HG03469 (cell line): ENCODE measurements at regions not wholly inside any gene's neighbourhood (a gene's known extent, or its start where the extent isn't known, plus 50 kb on each side); places are given as distances from the start of the nearest gene placed in this dataset.

Experiments
- ATAC-seq: cut with Tn5 transposase; IDR thresholded peaks from one replicate; pipeline ENCODE4 v1.9.1; 2021; ENCODE audit warnings: mild to moderate bottlenecking, moderate library complexity, moderate number of reproducible peaks; ENCODE audit not compliant: unreplicated experiment

DNA sequence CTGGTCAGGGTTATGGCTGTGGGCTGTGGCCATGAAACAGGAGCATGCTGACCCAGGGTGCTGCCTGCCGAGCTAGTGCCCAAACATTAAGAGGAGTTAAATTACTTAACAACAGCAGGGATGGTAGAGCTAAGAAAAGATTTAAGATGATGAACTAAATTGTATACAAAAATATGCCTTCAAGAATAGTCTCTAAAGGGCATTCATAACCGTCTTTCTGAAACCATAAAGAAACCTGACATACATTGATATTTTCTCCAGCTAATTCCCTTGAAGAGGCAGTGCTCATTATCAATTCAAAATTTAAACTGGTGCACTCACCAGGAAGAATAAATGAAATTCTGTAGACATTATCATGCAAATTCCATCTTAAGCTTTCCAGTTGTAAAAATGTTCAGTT, 265.8 kb upstream of the TAC1 start:
- ATAC-seq, result no peak

DNA sequence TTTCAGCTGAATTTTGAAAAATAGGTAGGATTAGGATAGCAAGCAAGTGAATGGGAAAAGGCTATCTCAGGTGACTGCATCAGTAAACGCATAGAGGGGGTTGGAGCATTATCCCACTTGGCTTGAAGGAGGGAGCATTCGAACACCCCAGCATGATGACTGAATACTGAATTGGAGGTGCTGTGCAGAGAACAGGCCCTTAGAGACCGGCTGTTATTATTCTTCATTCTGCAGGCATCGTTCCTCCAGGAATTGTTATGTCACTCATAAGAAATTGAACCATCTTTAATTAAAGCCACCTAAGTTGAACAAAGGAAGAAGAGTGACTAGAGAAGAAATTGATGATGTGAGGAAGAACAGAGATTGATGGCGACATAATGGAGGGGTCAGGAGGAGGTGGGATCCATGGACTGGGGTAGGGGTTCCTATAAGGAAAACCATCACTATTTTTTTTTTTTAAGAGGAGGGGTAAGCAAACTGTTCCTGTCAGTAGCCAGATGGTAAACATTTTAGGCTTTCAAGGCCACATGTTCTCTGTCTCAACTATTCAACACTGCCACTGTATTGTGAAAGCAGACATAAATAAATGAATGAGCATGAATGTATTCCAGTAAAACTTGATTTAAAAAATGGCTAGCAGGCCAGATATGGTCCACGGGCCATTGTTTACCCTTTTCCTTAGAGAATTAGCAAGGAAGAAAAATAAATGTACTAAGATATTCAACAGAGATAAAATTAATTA, 264.7 kb upstream of the TAC1 start:
- no peak for ATAC-seq

DNA sequence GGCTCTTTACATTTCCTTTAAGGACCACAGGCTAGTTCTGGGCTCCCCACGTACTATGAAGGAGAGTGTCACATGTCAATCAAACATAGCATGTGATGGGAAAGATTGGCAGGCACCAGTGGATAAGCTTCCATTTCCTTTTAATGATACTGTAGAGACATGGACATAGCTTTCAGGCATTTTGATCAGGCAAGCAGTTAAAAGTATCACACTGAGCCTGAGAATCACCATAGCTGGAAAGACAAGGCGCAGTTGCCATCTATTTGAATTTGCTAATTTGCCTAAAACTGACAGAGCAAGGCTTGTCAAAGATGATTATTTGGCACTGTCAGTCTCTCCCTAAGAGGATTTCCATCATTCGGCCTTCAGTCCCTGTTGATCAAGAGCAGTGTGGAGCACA, 263.4 kb upstream of the TAC1 start:
- no peak for ATAC-seq

DNA sequence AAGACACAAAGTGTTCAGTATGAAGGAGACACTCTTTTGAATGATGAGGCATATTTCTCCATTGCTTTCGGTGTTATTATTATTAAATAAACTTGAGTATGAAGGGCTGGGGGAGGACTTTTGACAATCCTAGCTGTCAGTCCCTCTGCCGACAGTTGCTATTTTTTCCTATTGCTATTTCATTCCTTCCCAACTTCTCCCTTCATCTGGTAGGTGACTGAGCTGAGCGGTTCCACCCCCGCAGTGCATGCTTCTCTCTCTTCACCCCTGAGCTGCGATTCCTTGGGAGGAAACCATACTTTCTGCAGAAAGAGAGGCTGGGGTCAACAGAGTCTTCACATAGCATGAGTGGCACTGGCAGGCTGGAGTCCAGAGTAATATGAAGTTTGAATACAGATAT, 261.2 kb upstream of the TAC1 start:
- no peak for ATAC-seq

DNA sequence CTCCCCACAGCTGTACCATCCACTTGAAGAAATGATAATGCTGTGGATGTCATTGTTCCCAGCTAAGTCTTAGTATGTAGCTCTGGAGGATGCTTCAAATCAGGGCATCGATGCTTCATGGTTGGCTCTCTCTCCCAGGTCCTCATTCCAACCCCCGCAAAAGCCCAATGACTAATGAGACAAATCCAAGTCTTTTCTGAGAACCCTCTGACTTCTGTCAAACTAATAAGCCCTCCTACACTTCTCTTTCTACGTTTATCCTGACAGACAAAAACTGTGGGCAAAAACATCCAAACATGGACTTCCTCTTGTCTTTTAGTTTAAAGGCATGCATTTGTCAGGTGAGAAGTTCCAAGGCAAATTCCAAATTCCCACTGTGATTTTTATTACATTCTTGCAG, 260.4 kb upstream of the TAC1 start:
- ATAC-seq, result no peak

DNA sequence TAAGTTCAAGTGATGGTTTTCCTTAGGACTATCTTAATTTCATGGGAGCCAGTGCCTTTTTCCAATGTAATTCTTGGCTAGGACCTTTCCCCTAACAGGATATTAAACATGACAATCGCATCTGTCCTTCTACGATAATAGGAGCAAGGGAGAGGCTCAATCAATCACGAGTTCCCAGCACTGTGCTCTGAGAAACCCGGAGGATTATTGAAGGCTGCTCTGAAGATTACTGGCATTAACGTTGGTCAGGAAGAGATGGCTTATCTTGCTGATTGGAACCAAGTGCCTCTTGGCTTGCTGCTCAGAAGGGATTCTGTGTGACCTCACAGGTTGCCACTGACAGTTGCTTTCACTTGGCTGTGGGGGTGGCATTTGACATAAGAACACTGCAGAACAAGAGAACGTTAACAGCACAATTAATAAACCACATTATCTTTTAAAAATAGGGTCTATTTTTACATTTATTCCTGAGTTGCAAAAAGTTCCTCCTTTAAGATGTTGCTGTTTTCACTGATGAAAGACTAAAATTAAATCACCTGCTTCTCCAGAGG, 252.1 kb upstream of the TAC1 start:
- ATAC-seq, result no peak

DNA sequence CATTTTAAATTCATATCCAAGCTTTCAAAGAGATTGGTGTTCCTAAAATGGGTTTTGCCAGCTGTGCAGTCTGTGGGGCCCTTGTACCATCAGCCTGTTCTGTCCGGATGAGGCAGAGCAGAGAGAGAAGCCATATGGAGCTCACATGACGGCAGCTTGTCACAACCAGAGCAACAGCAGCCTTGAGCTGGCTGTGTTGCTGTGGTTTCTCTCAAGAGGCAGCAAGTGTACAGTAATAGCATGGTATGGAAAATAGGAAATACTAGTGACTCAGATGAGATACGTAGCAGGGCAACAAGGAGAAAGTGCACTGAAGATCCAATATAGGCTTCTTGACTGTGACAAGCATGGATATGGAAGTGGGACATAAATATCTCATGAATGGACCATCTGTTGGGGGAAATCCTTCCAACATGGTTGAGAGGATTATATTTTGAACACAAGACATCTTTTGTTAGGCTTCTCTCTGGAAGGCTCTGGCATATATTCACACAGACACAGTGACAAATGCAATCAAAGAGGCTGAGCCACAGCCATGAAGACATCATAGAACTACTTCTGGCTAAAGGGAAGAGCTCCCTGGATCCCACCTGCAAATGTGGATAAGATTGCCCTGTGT, 251.0 kb upstream of the TAC1 start:
- no peak for ATAC-seq

DNA sequence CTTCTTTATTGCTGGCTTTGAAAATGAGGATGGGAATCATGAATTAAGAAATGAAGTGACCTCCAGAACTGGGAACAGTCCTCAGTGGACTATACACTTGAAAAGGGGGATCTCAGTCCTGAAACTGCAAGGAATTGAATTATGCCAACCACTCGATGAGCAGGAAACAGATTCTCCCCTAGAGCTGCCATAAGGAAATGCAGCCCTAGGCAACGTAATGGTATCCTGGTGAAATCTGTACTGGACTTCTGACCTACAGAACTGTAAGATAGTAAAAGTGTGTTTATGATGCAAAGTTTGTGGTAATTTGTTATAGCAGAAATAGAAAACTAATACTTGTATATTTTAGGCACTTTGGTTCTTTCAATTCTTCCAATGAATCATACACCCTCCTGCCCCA, 236.4 kb upstream of the TAC1 start:
- no peak for ATAC-seq

DNA sequence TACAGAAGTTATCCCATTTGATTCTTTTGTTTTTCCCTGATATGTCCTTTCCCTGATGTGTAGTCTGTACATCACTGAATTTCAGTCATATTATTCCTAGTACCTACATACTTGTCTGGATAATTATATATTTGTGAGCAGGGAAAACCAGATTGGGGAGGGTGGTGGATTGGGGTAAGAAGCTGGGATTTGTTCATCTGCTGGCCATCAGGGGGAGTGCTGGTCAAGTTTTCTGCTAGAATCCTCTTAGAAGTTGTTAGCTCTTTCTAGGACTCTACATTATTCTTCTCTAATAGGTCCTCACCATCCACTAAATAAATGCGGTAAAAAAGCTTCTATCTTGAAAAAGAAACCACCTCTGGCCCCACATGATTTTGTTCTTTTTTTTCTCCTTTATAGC, 232.7 kb upstream of the TAC1 start:
- ATAC-seq, result no peak

DNA sequence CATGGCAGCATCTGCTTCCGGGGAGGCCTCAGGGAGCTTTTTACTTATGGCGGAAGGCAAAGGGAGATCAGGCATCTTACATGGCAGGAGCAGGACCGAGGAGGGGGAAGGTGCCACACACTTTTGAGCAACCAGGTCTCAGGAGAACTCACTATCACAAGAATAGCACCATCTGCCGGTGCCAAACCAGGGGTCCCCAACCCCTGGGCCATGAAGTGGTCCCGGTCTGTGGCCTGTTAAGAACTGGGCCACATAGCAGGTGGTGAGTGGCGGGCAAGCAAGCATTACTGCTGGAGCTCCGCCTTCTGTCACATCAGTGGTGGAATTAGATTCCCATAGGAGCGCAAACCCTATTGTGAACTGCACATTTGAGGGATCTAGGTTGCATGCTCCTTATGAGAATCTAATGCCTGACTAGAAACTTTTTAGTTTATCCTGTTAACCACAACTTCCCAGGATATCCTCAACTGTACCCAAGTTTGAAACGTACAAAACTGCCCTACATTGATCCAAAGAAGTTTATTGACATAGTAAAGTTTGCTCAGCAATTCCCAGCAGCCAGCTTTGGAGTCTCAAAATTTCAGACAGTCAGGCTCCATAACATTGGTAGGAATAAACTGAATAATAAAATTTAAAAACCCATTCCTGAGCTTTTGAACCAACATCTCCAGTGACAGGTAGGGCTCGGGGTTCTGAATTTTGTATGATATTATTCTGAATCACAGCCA, 228.4 kb upstream of the TAC1 start:
- no peak for ATAC-seq

DNA sequence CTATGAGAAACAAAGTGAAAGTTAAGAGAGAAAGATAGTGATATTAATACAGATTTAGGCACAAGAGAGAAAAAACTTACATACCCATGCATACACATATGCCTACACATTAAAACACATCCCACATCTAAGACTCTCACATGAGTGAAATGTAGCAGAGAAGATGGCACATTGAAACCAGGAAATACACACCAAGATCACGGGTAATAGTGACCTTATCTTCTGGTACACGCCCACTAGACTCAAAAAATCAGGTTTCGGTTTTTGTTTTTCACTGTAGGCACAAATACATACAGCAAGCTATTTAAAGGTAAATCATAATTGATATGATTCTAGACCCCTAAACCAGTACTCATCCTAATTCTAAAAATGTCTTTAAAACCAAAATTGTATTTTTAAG, 225.2 kb upstream of the TAC1 start:
- ATAC-seq, result no peak

DNA sequence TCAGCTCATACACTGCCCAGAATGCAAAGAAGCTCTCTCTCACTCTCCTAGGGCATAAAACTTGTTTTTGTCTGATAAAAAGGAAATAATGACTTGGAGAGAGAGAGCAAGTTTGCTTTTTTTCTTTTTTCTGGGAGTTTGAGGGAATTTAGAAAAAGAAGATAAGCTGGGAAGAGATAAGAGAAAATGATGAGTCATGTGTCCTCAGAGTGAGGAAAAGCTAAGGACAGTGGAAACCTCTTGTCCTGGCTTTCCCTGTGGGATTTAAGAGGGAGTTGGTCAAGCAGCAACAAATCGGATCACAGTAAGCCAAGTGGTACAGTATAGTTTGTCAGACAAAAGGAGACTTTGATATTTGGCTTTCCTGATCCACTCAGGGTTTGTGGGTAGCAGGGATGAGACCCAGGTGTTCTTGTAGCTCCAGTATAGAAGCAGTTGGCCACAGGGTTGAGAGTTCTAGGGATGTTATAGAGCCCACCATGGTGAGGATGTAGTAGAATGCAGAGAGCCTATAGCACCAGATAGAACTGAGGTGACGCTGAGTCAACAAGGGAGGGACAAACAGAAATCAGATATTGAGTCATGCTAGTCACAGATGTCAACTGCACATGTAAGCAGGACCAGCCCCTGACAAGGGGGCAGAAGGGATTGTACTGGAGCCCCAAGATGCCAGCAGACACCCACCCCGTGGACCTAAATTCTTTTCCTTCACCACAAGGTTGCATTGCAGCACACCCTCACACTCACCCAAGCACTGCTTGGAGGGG, 219.3 kb upstream of the TAC1 start:
- ATAC-seq, result no peak

DNA sequence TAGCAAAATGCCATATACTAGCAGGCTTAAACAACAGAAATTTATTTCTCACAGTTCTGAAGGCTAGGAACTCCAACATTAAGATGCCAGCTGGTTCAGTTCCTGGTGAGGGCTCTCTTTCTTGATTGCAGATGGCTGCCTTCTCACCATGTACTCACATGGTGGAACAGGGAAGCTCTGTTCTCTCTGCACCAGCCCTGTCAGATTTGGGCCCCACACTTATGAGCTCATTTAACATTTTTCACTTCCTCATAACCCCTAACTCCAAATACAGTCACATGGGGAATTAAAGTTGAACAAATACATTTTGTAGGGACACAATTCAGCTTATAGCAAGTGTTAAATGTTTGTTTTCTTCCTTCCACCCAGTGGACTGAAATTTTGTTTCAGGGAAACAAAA, 218.6 kb upstream of the TAC1 start:
- peak; percentile 70 for ATAC-seq

DNA sequence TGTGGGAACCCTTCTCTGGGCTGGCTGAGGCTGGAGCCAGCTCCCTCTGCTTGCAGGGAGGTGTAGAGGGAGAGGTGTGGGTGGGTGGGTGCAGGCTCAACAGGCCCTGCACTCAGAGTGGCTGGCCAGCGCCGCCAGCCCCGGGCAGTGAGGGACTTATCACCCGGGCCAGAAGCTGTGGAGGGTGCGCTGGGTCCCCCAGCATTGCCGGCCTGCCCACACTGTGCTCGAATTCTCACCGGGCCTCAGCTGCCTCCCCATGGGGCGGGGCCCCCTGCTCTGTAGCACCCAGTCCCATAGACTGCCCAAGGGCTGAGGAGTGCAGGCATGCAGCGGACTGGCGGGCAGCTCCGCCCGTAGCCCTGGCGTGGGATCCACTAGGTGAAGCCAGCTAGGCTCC, 190.7 kb upstream of the TAC1 start:
- no peak for ATAC-seq

DNA sequence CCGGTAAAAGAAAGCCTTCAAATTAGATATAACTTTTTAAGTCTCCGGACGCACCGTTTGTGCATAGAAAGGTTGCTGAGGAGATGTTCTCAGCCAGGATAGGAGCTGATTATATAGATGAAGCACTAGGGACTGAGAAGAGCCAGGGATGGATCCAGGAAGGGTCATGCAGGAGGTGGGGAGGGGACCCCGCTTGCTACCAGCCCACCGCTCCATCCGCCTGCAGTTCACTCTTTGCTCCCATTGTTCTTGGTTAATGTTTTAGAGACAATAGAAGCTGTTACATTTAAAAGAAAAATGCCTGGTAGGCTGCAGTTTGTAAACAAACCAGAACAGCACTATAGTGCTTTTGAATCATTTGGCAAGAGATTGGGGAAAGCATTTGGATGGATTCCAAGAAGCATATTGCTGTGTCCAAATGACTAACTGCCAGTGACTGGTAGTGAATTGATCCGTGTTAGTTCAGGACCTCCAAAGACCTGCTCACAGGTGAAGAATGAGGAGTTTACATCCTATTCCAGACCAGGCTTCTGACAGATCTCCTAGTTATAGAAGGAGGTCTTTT, 175.9 kb upstream of the TAC1 start:
- ATAC-seq, result no peak

DNA sequence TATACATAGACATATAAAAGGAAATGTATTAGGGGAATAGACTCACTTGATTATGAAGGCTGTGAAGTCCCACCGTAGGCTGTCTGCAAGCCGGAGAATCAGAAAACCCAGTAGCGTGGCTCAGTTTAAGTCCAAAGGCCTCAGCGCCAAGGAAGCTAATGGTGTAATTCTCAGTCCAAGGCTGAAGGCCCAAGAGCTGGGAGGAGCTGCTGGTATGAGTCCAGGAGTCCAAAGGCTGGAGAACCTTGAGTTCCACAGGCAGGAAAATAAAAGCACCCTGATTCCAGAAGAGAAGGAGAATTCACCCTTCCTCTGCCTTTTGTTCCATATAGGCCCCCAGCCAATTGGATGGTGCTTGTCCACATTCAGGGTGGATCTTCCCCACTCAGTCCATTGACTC, 166.2 kb upstream of the TAC1 start:
- ATAC-seq, result no peak

DNA sequence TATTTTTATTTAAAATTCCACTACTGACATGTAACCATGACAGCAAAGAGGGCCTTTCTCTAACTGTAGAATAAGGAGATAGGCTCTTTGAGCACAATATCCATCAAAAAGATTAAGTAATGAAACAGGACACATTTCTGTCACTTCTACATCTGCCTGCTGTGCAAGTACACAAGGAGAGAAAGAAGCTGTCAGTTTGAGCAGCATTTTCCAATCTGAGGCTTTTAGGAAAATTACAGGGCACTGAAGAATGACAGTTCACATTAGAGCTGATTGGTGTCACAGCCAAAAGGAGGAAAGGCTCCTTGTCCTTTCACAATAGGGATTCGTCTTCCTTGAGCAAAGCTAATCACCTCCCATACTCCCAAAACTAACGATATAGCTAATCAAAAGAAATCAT, 158.8 kb upstream of the TAC1 start:
- no peak for ATAC-seq

DNA sequence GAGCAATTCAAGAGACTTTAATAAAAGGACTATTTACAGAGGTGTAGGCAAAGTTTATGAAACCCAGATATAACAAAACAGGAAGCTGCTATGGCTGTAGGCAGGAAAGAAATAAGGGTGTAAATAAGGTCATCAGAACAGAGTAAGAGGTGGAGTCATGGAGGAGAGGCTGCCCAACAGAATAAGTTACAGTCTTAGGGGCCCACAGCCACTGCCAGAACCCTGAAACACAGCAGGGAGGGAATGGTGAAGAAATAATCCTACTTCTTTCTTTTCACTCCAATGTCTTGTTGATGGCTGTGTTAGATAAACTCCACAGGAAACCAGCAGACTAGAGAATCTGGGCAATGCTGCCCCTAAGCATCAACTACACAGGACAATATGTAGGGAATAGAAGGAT, 155.8 kb upstream of the TAC1 start:
- ATAC-seq, result no peak

DNA sequence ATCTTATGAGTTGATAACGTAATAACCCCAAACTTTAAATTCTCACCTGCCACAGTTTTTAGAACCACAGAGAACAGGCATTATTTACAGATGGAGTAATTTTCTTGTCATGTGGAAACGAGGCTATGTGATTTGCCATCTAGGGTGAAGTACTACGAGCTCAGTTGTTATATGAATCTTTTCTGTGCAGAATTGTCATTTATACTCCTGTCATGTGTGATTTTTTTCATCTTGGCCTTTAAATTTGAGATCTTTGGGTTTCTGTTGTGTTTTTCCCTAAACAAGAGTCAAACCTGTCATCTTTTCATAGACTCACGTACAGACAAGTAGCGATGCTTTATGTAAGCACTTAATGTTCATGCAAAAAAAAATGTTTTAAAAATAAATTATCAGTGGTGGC, 153.7 kb upstream of the TAC1 start:
- ATAC-seq, result no peak

DNA sequence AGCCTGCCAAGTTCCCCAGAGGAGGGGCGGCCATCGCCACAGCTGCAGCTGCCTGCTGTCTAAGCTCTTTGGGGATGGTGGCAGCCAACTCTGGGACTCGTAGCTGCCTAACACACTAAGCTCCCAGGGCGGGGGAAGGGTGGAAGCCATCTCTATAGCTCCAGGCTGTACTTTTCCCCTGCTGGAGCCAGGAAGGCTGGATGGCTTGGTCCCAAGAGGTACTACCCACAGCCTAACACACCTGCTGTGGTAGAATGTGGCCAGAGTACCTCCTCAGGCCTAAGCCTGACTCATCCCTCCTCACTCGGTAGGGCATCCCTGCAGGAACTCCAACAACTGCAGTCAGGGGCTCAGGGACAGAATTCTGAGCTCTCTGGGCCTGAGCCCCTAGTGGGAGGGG, 151.7 kb upstream of the TAC1 start:
- ATAC-seq, result no peak

DNA sequence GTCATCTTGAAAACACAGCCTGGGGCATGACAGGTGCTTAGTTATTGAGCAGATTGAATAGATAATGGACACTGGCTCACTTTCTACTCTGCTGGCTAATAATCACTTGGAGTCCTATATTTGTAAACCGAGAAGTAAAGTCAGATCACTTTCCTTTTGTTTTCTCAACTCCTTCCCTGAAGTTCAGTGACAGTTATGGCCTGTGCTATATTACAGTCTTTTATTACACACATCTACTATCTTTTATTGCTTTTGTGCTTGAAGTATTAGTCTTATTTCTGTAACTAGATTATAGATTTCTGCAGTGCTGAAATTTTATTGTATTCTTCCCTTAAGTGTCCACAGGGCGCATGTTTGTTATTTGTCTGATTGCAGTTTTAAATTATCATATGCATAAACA, 136.4 kb upstream of the TAC1 start:
- ATAC-seq, result no peak
